Calu3 (cell line): ENCODE measurements at regions not wholly inside any gene's neighbourhood (a gene's known extent, or its start where the extent isn't known, plus 50 kb on each side); places are given as distances from the start of the nearest gene placed in this dataset.

Source experiments
- BruUV-seq: library from RNA; stranded (reverse); fragments of 400-500 nt; replicated peaks from 2 replicates; lab custom pipeline; 2021; lab: Mats Ljungman, UMichigan
- CTCF ChIA-PET: fragments of 300-600 bp; sonication (Branson Sonifier 250); formaldehyde crosslinking; loops from one replicate; lab custom pipeline; 2022; ENCODE audit warnings: antibody characterized with exemption; lab: Charles Lee
- DNase-seq: peaks from one replicate; pipeline ENCODE4 v3.0.0; 2022
- H3K27ac Mint-ChIP-seq: one replicate; pipeline ENCODE4 v1.8.0; 2022; ENCODE audit warnings: mixed read lengths; ENCODE audit not compliant: unreplicated experiment
- H3K27me3 Mint-ChIP-seq: one replicate; pipeline ENCODE4 v1.8.0; 2022; ENCODE audit warnings: mixed read lengths; ENCODE audit not compliant: unreplicated experiment
- H3K36me3 Mint-ChIP-seq: one replicate; pipeline ENCODE4 v1.8.0; 2022; ENCODE audit warnings: mild to moderate bottlenecking, moderate library complexity, mixed read lengths; ENCODE audit not compliant: insufficient read depth, unreplicated experiment
- H3K4me1 Mint-ChIP-seq: one replicate; pipeline ENCODE4 v1.8.0; 2022; ENCODE audit warnings: mild to moderate bottlenecking, low read depth, mixed read lengths; ENCODE audit not compliant: unreplicated experiment
- H3K4me3 Mint-ChIP-seq: one replicate; pipeline ENCODE4 v1.8.0; 2022; ENCODE audit warnings: mild to moderate bottlenecking, low read depth, moderate library complexity, mixed read lengths; ENCODE audit not compliant: unreplicated experiment
- H3K9me3 Mint-ChIP-seq: one replicate; pipeline ENCODE4 v1.8.0; 2022; ENCODE audit warnings: low read depth, mixed read lengths; ENCODE audit not compliant: unreplicated experiment
- CTCF ChIP-seq: fragments of 200-600 bp; IDR thresholded peaks from one replicate; pipeline ENCODE4 v1.8.0; 2022; ENCODE audit warnings: antibody characterized with exemption; ENCODE audit not compliant: unreplicated experiment
- intact Hi-C: fragments of 100-400 bp; cut with micrococcal nuclease; formaldehyde crosslinking; loops from one replicate; pipeline ENCODE4 v1.10.0; 2022; ENCODE audit not compliant: unreplicated experiment

- intact Hi-C loops: no loop called here
- TF ChIP-seq CTCF: no peak
- CTCF ChIA-PET: no interaction called here
- Mint-ChIP-seq H3K9me3 (no peaks in the 10 kb centered on the region), H3K27me3 (peaks cover 100% of the 10 kb centered on the region), H3K4me1 (no peaks in the 10 kb centered on the region), H3K27ac (no peak overlapping the region), H3K36me3 (no peaks in the 10 kb centered on the region), H3K4me3 (no peak overlapping the region)
- DNase-seq: no peak
- no TSS peak for BruUV-seq
These were observed 265.0 kb upstream of the FOXF1 start for GRCh38 chr16:86245351-86245750.

GRCh38 chr16:86245895-86246294 is 264.4 kb upstream of the FOXF1 start:
- Mint-ChIP-seq H3K4me3 (no peak overlapping the region), H3K36me3 (no peaks in the 10 kb centered on the region), H3K4me1 (no peaks in the 10 kb centered on the region), H3K27ac (no peak overlapping the region), H3K27me3 (peaks cover 99% of the 10 kb centered on the region), H3K9me3 (no peaks in the 10 kb centered on the region)
- CTCF ChIA-PET: no interaction called here
- no TSS peak for BruUV-seq
- TF ChIP-seq CTCF: no peak
- intact Hi-C loops: no loop called here
- no peak for DNase-seq

GRCh38 chr16:86248310-86248905 is 261.9 kb upstream of the FOXF1 start:
- Mint-ChIP-seq H3K27ac (no peak overlapping the region), H3K4me3 (no peak overlapping the region), H3K4me1 (no peaks in the 10 kb centered on the region), H3K27me3 (peaks cover 99% of the 10 kb centered on the region), H3K36me3 (no peaks in the 10 kb centered on the region), H3K9me3 (no peaks in the 10 kb centered on the region)
- BruUV-seq: no TSS peak
- CTCF ChIA-PET: no interaction called here
- intact Hi-C loops: no loop called here
- no peak for TF ChIP-seq CTCF
- no peak for DNase-seq

- intact Hi-C loops: no loop called here
- DNase-seq: no peak
These were observed 260.7 kb upstream of the FOXF1 start for GRCh38 chr16:86249631-86250030.

More at GRCh38 chr16:86249631-86250030, 260.7 kb upstream of the FOXF1 start:
- no peak for TF ChIP-seq CTCF
- H3K27ac Mint-ChIP-seq: no peak overlapping the region
- BruUV-seq: no TSS peak
- H3K4me1 Mint-ChIP-seq: no peaks in the 10 kb centered on the region
- no peaks in the 10 kb centered on the region for H3K36me3 Mint-ChIP-seq
- H3K4me3 Mint-ChIP-seq: no peak overlapping the region
- H3K9me3 Mint-ChIP-seq: no peaks in the 10 kb centered on the region
- CTCF ChIA-PET: no interaction called here
- H3K27me3 Mint-ChIP-seq: peaks cover 88% of the 10 kb centered on the region
